ENCODE measurements at regions not wholly inside any gene's neighbourhood (a gene's known extent, or its start where the extent isn't known, plus 50 kb on each side); places are given as distances from the start of the nearest gene placed in this dataset.

- no peak for DNase-seq (ENCODE audit: low spot score)
Observed at GRCh38 chr9:97747201-97747965, 50.2 kb upstream of the XPA start.

GRCh38 chr9:97748525-97748924 is 51.4 kb upstream of the XPA start:
- DNase-seq (ENCODE audit: low spot score) = no peak

GRCh38 chr9:97749928-97750327 is 52.8 kb upstream of the XPA start:
- no peak for DNase-seq (ENCODE audit: low spot score)

DNA sequence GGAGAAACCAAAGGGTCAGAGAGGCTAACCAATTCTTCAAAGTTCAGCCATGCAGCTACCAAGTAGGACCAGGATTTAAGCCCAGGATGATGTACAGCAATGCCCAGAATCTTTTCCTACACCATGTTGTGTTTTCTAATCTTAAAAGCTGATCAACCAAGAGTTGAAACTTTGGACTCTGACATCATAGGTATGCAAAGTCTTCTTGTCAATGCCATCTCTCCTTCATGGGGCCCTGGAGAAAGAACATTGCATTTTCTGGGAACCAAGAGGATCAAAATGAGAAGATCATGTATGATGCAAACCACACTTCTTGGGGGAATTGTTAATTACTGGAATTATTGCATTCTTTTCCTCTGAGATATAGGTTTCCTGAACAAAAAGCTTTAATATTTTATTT is 54.4 kb upstream of the XPA start:
- DNase-seq (ENCODE audit: low spot score) = no peak

DNA sequence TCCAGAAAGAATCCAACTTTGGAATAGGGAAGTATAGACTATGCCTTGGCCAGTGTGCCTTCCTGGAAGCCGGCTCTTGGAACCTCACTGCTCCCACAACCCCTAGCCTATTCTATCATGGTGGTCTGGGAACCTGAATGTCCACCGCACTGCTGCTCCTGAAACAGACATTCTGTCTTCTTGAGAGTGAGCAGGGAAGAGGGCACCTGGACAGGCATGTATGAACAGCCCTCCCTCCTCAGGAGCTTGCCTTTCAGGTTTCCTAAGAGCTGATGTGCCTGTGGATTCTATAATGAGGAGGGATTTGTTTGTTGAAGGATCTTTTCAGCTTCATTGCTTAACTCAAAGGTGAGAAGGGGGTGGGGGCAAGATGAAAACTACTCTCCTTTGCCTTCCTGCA is 55.1 kb upstream of the XPA start:
- DNase-seq (ENCODE audit: low spot score) = no peak

DNA sequence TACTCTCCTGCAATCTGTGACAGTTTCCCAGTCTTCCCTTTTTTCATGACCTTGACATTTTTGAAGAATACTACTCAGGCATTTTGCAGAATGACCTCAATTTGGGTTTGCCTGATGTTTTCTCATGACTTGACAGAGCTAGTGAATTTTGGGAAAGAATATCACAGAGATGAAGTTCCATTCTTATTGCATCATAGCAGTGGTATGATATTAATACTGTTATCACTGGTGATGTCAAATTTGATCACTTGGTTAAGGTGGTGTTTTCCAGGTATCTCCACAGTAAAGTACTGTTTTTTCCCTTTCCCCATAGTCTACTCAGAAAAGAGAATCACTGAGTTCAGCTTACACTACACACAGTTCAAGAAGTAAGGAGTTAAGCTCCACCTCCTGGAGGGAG is 56.2 kb upstream of the XPA start:
- DNase-seq (ENCODE audit: low spot score) = no peak

- DNase-seq (ENCODE audit: low spot score) = no peak
Observed at GRCh38 chr9:97753975-97754374, 56.8 kb upstream of the XPA start.

DNA sequence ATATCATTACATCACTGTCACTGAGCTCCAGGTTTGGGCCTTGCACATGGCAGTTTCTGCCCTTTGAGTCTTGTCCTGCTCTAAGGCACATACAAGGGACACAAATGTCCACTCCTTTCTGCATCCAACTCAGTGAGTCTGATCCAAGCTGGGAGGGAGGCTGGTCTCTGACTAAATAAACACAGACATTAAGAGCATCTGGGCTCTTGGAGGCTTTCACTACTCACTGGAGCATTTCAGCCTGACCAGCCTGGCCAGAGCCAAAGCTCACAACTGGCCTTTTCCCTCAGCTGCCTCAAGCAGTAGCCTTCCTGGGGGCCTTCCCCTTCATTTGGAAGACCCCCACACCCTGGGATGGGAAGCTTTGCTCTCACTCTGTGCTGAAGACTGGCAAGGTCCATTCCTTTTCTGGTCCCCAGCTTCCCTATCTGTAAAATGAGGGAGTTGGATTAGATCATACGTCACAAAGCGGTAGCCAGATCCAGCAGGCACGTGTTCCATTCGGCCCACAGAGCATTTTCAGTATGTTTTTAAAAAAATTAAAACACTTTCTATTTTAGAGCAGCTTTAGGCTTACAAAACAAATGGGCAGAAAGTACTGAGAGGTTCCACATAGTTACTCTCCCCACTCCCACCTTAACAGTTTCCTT is 58.6 kb upstream of the XPA start:
- DNase-seq (ENCODE audit: low spot score) = no peak

DNA sequence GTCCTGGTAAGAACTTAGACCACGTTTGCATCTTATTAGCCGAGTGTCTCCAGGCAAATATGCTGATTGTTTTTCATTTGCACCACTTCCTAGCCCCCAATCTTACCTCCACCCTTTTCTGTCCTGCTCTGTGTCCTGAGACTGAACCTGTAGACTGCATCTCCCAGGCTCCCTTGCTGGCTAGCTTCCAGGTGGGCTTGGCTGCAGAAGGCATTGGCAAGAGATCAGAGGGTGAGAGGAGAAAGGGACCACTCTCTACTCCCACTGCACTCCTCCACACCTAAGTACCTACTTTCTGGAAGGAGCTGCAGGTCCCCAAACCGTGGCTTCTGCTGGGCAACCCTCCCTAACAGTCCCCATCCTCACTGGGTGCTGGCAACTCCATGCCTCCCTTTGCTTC is 59.9 kb upstream of the XPA start:
- no peak for DNase-seq (ENCODE audit: low spot score)

DNA sequence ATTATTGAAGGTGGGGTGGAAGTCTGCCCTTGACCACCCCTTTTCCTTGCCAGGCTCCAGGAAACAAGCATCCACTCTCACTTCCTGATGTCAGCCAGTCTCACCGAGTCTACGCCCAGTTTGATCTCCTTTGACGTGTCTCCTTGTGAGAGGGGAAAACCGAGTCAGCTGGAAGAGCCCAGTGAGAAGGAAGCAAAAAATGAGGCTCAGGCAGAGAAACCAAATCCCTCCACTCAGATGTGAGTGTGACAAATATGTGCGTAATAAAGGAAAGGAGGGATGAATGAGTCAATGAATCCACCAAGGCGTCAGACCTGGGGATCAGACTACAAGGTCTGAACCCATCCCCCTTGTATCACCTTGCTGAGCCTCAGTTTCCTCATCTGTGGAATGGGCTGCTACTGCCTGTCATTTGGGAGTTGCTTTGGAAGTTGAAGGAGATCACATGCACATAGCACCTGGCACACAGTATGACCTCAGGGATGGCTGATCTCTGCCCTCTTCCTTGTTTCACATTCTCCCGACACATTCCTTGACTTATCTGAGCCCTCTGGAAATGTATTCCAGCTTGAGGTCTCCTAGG is 61.3 kb upstream of the XPA start:
- DNase-seq (ENCODE audit: low spot score) = no peak

- DNase-seq (ENCODE audit: low spot score) = peak; percentile 72
Observed at GRCh38 chr9:97759581-97760288, 62.6 kb upstream of the XPA start.

DNA sequence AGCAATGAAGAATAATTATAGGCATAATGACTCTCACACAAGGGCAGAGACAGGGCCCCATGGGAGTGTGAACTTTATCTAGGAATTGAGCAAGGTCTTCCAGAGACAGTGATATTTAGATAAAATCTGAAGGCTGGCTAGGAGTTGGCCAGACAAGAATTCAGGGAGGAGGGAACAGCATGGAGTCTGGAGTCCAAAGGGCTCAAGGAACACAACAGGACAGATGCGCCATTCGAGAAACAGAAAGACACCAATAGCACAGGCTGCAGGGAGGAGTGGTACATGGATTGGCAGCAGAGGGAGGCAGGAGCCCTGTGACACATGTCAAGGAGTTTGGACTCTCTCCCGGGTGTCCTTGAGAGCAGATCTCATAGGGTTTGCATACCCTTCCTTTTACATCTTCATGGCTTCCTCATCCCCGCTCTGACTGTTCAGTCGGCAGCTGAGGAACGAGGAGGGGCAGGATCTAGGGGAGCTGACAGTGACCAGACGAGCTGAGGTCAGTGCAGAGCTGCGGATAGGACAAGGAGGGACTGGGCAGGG is 64.0 kb upstream of the XPA start:
- DNase-seq (ENCODE audit: low spot score) = no peak

DNA sequence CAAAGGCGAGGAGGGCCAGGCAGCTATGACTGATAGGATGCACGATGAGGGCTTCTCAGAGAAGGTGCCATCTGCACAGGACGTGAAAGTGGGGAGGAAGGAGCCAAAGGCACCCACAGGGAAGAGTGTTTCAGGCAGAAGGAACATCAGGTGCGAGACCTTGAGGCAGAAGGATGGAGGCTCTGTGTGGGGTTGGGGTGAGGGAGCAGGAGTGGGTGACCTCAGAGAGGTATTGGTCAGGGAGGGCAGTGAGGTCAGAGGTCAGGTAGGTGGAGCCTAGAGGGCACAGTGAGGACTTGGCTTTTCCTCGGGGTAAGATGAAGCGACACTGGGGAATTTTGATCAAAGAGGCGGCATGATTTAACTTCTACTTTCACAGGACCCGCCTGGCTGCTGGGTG is 64.7 kb upstream of the XPA start:
- no peak for DNase-seq (ENCODE audit: low spot score)

- DNase-seq (ENCODE audit: low spot score) = no peak
Observed at GRCh38 chr9:97763874-97764273, 66.7 kb upstream of the XPA start.

GRCh38 chr9:97766092-97766491 is 69.0 kb upstream of the XPA start:
- peak; percentile 85 for DNase-seq (ENCODE audit: low spot score)

DNA sequence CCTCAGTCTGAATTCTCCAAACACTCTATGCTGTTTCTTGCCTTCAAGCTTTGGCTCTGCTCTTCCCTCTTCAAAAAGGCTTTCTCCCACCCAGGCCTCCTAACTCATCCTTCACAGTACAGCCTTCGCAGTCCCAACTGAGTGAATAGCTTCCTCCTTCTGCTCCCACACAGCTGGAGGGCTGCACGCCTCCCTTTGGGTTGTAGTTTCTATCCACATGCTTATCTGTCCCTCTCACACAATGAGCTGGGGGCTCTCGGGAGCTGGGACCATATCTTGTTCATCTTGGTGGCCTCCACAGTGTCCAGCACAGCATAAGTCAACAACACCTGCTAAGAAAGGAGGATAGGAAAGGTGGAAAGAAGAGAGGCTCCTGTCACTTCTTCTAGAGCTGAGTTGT is 69.5 kb upstream of the XPA start:
- DNase-seq (ENCODE audit: low spot score) = no peak

GRCh38 chr9:97767891-97768290 is 70.8 kb upstream of the XPA start:
- DNase-seq (ENCODE audit: low spot score) = no peak

DNA sequence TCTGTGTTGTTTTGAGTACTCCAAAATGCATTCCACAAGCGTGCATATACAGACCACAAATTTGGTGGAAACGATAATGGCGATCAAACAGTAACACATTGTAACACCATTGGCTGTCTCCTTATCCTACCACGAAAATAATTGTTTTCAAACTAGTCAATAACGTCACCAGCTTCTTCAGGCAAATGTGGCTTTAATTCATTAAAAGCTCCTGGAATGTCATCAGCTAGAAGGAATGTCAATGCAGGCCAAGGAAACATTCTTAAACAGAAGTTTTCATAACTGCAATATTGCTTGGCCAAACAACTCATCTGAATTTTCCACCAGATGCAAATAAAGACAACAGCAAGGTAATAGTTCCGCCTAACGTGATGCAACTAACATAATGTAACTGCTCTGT is 71.6 kb upstream of the XPA start:
- DNase-seq (ENCODE audit: low spot score) = peak; percentile 81

DNA sequence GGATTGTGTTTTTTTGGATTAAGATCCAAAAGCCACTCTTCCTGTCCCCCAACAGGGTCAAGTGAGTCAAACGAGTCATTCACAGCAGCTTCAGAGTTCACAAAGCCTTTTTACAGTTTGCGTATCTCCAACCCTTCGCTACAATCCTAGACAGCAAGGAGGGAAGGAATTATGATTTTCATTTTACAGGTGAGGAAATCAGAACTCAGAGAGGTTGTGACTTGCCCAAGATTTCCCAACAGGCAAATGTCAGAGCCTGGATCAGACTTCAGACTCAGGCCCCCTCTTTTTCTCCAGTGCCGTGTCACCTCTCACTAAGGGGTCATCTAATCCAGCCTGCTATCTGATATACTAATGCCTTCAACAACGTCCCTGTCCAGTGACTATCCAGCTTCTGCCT is 72.1 kb upstream of the XPA start:
- no peak for DNase-seq (ENCODE audit: low spot score)

GRCh38 chr9:97770808-97771372 is 73.8 kb upstream of the XPA start:
- DNase-seq (ENCODE audit: low spot score) = no peak

- DNase-seq (ENCODE audit: low spot score) = no peak
Observed at GRCh38 chr9:97771641-97772040, 74.5 kb upstream of the XPA start.

DNA sequence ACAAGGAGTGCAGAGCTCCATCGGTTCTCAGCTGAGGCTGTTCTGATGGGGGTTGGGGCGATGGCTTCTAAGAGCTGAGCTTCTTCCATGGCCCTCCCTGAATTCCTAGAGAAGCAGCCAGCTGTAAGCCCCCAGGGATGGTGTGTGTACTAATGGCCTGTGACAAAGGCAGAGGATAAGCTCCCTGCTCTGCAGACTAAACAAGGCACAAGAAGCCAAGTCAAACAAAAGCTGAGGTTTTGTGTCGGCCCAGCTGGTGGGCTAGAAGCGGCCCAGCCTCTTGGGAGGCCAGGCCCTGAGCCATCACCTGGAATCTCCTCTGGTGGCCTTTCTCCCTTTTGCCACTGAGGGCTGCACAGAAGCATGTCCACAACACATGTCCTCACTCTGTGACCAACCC is 75.0 kb upstream of the XPA start:
- no peak for DNase-seq (ENCODE audit: low spot score)
